NOMO-1 (cell line): ENCODE measurements at regions not wholly inside any gene's neighbourhood (a gene's known extent, or its start where the extent isn't known, plus 50 kb on each side); places are given as distances from the start of the nearest gene placed in this dataset.
"Not testable (repeated sequence)": the region's sequence is repeated elsewhere in the genome, so short reads cannot be mapped to it uniquely, and the experiment has no call there.

Source experiments
- DNase-seq, 2 experiments: peaks; one replicate each; lab custom pipeline; 2025; ENCODE audit not compliant: unreplicated experiment in 2 of 2; lab: John Stamatoyannopoulos, UW

DNA sequence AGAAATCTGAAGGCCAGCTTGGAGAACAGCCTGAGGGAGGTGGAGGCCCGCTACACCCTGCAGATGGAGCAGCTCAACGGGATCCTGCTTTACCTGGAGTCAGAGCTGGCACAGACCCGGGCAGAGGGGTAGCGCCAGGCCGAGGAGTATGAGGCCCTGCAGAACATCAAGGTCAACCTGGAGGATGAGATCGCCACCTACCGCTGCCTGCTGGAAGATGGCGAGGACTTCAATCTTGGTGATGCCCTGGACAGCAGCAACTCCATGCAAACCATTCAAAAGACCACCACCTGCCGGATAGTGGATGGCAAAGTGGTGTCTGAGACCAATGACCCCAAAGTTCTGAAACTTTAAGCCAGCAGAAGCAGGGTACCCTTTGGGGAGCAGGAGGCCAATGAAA lies 318.4 kb downstream of the ZFHX3 start:
- DNase-seq = not testable (repeated sequence)

- DNase-seq = no peak
These were observed 319.4 kb downstream of the ZFHX3 start for GRCh38 chr16:72728516-72728915.

- no peak for DNase-seq
These were observed 320.4 kb downstream of the ZFHX3 start for GRCh38 chr16:72727565-72727964.

- DNase-seq = no peak
These were observed 322.3 kb downstream of the ZFHX3 start for GRCh38 chr16:72725643-72726042.

GRCh38 chr16:72723781-72724180 lies 324.1 kb downstream of the ZFHX3 start:
- DNase-seq = no peak

- no peak for DNase-seq
These were observed 325.4 kb downstream of the ZFHX3 start for GRCh38 chr16:72722552-72722951.

GRCh38 chr16:72721981-72722380 lies 325.9 kb downstream of the ZFHX3 start:
- no peak for DNase-seq

- no peak for DNase-seq
These were observed 332.7 kb downstream of the ZFHX3 start for GRCh38 chr16:72715267-72715666.

- DNase-seq = no peak
These were observed 336.1 kb downstream of the ZFHX3 start for GRCh38 chr16:72711823-72712222.

DNA sequence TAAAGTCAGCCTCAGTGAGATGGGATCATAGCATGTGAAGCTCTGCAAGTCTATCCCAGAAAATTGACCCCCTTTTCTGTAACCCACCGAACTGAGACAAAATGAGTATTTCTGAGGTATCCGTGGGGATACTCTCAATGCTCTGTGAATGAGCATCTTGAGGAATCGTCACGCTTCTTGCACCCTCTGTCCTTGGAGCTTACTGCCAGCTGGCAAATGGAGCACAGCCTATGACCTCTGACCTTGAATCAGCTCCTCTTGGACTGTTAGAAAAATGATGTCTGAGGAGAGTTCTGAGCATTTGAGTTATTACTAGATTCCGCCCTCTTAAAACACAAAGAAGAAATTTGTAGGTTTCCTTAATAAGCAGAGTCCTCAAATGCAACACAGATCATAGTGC lies 342.1 kb downstream of the ZFHX3 start:
- DNase-seq = no peak

DNA sequence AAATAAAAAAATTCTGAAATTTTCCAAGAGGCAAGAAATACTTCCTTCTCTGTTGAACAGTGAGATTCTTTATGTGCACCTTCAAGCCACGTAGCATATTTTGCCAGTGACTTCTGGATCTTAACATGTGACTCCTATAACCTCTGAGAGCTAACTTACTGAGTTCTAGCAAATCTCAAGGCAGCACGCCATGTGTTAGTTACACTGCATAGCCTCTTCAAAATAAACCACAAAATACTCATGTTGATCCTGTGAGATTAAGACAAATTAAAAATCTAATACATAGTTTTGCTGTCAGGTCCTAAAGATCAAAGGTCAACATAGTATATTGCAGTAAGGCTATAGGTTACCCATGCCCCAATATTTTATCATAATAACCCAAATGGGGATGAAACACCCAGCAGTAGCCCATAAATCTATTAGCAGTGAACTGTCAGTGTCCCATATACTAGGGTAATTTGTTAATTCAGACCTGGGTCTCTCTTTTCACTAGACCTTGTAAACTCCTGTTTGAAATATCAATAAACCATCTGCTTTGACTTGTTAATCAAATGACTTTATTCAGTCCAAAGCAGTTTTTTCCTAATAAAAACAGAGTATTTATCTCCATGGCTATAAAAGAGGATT lies 343.1 kb downstream of the ZFHX3 start:
- no peak for DNase-seq

GRCh38 chr16:72689851-72690250 lies 358.1 kb downstream of the ZFHX3 start:
- no peak for DNase-seq

DNA sequence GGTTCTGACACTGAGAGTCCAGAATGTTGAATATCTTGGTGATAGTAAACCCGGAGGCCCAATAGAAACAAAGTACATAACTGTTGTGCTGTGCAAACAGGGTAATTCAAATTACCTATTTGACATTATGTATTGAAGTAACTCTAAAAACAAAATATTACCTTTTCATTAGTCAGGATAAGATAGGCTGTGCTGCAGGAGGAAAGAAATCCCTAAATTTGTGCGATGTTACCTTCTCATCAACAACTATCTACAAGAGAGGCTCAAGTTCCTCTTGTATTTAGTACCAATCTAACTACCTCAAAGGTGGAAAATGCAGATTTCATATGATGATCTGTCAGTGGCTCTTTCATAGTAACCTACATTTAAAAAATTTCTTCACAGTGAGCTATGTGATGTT lies 367.2 kb downstream of the ZFHX3 start:
- DNase-seq = no peak

GRCh38 chr16:72679856-72680255 lies 368.1 kb downstream of the ZFHX3 start:
- no peak for DNase-seq

DNA sequence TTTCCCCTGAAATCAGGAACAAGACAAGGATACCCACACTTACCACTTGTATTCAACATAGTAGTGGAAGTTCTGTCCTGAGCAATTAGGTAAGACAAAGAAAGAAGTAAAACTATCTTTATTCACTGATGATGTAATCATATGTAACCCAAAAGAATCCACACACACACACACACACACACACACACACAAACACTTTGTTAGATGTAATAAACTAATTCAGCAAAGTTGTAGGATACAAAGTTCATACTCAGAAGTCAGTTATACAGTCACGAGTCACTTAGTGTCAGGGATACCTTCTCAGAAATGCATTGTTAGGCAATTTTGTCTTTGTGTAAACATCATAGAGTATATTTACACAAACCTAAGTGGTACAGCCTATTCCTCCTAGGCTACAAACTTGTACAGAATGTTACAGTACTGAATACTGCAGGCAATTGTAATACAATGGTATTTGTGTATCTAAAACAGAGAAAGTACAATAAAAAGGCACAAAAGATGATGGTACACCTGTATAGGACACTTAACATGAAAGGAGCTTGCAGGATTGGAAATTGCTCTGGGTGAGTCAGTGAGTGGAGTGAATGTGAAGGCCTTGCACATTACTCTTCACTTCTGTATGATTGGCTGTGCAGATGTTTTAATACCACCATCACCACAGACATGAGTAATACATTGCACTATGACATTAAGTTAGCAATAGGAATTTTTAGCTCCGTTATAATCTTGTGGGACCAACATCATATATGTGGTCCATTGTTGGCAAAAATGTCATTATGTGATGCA lies 370.1 kb downstream of the ZFHX3 start:
- no peak for DNase-seq

- no peak for DNase-seq
These were observed 374.8 kb downstream of the ZFHX3 start for GRCh38 chr16:72673118-72673517.

DNA sequence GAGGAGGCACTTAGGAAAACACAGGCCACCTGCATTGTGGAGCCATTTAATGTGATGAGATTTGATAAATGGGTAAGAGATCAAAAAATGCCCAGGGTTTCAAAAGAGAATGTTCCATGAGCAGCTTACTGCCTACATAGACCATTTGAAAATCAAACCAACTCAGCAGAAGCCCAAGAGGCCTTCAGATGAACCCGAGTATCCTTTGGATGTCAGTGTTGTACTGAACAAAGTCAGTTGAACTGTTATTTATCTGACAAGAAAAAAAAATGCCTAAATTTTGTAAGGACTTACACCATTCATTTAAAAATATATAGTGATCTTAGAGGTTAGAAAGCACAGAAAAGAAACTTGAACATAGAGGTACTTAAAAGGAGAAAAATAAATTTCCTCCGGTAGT lies 381.7 kb downstream of the ZFHX3 start:
- no peak for DNase-seq

DNA sequence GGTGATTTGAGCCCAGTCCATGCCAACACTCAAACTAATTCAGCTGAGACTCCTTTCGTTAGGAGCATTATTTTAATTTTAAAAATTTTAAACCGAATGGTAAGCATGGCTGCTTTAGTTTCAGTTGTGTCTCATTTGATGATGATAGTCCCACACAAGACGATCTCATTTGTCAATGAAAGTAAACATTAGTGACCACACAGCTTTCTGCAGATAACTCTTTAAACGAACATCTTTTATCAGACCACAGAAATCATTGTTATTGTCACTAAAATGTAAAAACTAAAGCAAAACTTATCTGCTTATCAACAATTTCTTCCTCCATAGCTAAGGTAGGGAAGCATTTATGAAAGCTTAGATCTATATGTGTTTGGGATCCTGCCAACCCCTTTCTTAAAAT lies 382.2 kb downstream of the ZFHX3 start:
- DNase-seq = no peak

- DNase-seq = peak; percentile 96 to 98
These were observed 383.2 kb downstream of the ZFHX3 start for GRCh38 chr16:72664509-72665408.

GRCh38 chr16:72664056-72664508 lies 383.8 kb downstream of the ZFHX3 start:
- no peak for DNase-seq
